D721Med (cell line): ENCODE measurements at regions not wholly inside any gene's neighbourhood (a gene's known extent, or its start where the extent isn't known, plus 50 kb on each side); places are given as distances from the start of the nearest gene placed in this dataset.

Source experiments
- DNase-seq: peaks from one replicate; pipeline ENCODE4 v3.0.0; 2011; ENCODE audit warnings: low spot score; ENCODE audit not compliant: insufficient read length
- FAIRE-seq: peaks from 2 replicates; lab custom pipeline; 2011; peaks lifted over from hg19 to GRCh38; lab: Jason Lieb, UNC
- CTCF ChIP-seq: IDR thresholded peaks from 2 replicates; pipeline ENCODE4 v1.5.1; 2012; ENCODE audit warnings: mild to moderate bottlenecking, control low read depth; ENCODE audit not compliant: insufficient read depth; ENCODE audit errors: missing control alignments

DNA sequence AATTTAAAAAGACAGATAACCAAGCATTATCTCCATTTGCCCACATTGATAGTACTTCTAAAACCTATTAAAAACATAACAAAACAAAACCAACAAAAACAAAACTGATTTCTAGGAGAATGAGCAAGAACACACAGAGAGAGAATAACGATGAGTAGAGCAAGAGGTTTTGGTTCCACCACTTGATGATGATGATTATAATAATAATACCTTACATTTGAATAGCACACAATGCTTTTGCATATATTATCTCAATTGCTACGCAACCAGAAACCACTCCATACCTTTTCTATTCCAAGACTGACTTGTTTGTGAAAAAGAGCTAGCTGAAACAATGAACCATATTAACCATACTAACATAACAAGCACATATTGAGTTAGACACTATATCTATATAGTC is 1090.9 kb downstream of the SH3BGRL start:
- DNase-seq (no peak), FAIRE-seq (no peak)
- TF ChIP-seq CTCF, result no peak

DNA sequence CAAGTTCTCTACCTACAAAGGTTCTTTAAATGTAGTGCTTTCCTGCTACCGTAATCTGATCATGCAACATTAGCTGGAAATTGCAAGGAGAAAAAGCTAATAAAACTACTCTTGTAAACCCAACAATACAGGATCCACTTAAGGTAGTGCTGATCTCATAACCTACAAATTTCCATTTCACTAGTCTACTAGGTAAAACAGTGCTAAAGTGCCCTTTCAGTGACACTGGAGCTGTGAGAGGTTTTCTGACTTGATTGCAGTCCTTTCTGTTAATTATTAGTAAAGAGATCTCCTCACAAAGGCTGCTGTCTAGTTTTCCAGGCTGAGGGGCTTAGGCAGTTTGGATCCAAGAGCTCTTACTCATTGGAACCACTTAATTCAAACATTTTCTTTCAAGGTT is 1118.7 kb downstream of the SH3BGRL start:
- no peak for TF ChIP-seq CTCF
- FAIRE-seq (no peak), DNase-seq (no peak)

DNA sequence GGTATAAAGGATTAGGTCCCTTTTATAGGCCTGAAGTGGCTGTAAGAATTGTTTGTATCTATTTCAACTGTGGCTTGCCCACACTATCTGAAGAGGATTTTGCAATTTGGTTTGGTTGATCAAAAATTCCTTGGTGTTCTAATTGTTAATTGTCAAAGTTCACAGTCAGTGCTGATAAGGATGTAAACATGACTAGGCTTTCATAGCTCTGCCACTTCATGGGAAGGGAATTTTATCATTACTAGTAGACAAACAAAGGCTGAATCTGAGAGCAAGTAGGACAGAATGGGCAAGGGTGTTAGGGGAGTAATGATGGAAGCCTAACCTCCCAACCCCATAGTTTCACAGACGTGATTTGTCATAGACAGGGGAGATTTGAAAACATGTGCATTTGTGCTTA is 1131.7 kb downstream of the SH3BGRL start:
- TF ChIP-seq CTCF, result no peak
- no peak for FAIRE-seq
- no peak for DNase-seq

DNA sequence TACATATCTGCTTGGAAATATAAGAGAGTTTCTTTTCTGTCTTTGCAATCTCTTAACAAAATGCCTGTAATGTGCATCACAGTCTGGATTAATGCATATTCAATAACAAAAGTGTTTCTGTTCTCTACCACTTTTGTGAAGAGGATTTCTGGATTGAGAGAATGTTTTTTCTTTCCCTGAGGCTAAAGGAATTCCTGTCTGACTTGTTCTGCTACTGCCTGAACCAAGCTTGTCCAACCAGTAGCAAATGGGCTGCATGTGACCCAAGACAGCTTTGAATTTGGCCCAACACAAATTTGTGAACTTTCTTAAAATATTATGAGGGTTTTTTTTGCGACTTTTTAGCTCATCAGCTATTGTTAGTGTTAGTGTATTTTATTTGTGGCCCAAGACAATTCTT is 1133.9 kb downstream of the SH3BGRL start:
- FAIRE-seq (no peak), DNase-seq (no peak)
- TF ChIP-seq CTCF, result no peak

DNA sequence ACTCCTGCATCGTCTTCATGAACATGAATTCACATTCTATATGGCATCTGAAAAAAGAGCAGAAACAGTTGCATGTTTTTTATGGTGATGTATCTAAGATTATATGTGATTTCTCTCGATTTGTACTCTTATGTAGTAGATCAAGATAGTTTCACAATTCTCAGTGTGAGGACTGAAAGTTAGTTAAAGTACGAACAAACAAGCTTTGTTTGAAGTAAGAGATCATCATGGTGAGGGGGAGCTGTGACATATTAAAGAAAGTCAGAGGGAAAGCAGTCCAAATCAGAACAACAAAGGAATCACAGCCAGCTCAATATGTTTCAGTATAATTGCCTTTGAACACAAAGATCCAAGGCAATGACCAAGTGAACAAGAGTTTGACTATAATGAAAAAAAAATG is 1140.6 kb downstream of the SH3BGRL start:
- FAIRE-seq (no peak), DNase-seq (no peak)
- no peak for TF ChIP-seq CTCF

DNA sequence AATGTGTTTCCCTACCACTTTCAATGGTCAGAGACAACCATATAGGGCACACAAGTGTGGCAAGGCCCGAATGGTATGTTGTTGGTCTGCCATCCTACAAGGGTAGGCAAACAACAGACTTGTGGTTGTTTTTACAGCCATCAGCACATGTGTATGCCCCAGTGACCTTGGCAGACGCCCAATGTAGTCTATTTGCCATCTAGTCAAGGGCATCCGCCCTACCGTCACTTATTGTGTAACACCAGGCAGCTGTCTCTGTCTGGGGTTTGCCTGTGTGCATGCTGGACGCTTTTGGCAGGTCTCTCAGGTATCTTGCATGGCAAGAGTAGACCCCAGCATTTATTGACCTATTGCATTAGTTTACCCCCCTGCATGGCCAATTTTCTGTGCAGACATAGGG is 1145.5 kb upstream of the POU3F4 start:
- no peak for FAIRE-seq
- no peak for TF ChIP-seq CTCF
- DNase-seq, result no peak

GRCh38 chrX:82362990-82363389 is 1145.1 kb upstream of the POU3F4 start:
- FAIRE-seq (no peak), DNase-seq (no peak)
- no peak for TF ChIP-seq CTCF
